ENCODE measurements at regions not wholly inside any gene's neighbourhood (a gene's known extent, or its start where the extent isn't known, plus 50 kb on each side); places are given as distances from the start of the nearest gene placed in this dataset.

DNA sequence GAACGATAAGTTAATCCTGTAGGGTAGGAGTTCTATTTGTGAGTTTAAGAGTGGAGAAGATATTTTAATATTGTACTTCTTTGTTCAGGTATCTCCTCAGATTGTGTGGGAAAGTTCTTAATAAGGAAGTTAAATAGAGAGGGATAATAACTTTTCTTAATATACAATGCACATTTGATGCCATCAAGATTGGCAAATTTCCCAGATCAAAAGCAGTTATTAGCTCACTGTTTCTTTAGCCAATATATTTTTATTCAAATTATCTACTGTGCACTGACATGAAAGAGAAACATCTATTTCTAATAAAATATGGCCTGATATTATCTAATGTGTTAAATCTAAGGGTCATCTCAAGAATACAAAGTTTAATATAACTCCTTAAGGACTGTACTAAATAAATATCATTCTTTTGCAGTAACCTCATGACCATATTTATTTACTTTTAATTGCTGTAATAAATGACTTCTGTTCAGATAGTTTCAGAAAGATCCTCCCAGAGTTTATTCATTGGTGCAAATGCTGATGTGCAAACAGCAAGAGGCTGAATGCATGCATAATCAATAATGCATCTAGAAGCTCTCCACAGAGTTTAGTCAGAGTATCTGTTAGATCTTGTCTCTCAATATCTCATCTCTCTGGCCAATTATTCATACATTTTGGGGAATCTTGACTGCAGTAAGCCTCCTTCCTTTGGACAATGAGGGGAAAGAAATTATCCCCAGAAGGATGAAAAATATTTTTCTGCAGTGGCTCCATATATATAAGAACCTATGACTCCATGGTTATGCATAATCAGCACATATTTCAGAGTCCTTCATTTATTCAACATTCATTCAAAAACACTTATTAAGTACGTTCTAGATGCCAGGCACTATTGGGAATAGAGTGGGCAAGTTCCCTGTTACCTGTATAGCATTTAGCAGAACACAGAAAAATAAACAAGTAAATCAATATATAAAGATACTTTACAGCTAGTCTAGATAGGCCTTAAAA lies 85.3 kb downstream of the SPATA31D1 start:
- 79 to 82% (median 81%) methylated on average over 2 of the region's 2 CpGs for WGBS, 3 donors
- Histone ChIP-seq H3K27me3 (ENCODE audit: insufficient read depth in 3 of 3, low read length in 2 of 3) (no peaks in the 10 kb centered on the region), H3K4me1 (no peaks in the 10 kb centered on the region), H3K36me3 (ENCODE audit: insufficient read depth in 1 of 2, low read depth in 1 of 2) (no peaks in the 10 kb centered on the region), H3K4me3 (no peak overlapping the region), H3K9me3 (no peaks in the 10 kb centered on the region), H3K27ac (no peak overlapping the region)
- DNase-seq (no peak), ATAC-seq (no peak)
- TF ChIP-seq, protein P1, sequence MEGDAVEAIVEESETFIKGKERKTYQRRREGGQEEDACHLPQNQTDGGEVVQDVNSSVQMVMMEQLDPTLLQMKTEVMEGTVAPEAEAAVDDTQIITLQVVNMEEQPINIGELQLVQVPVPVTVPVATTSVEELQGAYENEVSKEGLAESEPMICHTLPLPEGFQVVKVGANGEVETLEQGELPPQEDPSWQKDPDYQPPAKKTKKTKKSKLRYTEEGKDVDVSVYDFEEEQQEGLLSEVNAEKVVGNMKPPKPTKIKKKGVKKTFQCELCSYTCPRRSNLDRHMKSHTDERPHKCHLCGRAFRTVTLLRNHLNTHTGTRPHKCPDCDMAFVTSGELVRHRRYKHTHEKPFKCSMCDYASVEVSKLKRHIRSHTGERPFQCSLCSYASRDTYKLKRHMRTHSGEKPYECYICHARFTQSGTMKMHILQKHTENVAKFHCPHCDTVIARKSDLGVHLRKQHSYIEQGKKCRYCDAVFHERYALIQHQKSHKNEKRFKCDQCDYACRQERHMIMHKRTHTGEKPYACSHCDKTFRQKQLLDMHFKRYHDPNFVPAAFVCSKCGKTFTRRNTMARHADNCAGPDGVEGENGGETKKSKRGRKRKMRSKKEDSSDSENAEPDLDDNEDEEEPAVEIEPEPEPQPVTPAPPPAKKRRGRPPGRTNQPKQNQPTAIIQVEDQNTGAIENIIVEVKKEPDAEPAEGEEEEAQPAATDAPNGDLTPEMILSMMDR (IDR thresholded peaks at IDR 0.05), result no peak
- intact Hi-C loops (cut with DNase I), result no loop called here

DNA sequence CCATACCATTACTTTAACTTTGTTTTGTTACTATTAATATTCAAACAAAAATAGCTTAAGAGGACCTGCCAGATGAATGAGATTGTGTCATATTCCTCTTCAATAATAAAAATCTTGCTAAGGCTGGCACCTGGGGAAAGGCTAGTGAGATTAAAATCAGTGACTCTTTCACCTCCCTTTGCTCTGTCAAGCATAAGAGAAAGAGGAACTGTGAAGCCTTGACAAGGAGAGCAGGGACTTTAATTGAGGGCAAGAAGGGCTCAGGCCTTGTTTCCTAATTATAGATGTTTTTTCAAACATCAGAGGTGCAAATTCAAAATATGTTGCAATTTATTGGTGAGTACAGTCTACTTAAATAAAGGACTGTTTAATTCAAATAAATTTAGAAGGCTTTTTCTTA lies 91.7 kb downstream of the SPATA31D1 start:
- Histone ChIP-seq H3K36me3 (ENCODE audit: insufficient read depth in 1 of 2, low read depth in 1 of 2) (no peaks in the 10 kb centered on the region), H3K27me3 (ENCODE audit: insufficient read depth in 3 of 3, low read length in 2 of 3) (peaks cover 0 to 3% (median 0%) of the 10 kb centered on the region in 3 donors), H3K9me3 (no peaks in the 10 kb centered on the region), H3K27ac (no peak overlapping the region), H3K4me3 (no peak overlapping the region), H3K4me1 (no peaks in the 10 kb centered on the region)
- intact Hi-C loops (cut with DNase I), result no loop called here
- ATAC-seq (no peak), DNase-seq (no peak)
- TF ChIP-seq, protein P1 (IDR thresholded peaks at IDR 0.05), result no peak

DNA sequence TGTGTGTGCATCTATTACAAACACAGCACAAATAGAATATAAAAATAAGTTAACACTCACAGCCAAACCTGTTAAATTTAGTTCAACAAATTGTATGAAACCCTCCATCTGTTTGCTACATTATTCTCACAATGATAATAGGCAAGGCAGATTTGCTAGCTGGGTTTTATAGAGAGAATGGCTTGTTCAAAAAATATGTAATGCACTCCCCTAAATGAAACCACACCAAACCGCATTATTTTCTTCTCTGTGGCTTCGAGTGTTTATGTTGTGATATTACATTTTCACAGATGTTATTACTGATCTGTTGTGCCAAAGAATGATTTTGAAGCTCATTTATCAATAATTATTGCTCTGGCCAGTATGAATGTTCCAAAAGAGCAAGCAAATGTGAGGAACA lies 92.9 kb downstream of the SPATA31D1 start:
- no peak for ATAC-seq

DNA sequence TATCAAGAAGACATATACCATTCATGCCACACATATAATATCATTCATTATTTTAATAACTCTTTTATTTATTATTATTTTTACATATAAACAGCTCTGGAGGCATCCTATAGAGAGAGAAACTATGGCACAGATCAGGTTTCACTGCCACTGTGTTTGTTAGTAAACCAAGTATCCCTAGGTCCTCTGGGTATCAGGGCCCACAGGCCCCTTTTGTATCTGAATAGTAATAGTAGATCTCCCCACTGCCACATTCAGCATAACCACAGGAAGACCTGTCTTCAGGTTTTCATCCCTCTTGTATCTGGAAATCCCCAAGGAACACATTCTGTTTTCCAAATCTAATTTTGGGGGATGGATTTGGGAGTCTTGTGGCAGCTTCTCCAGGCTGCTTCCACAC lies 94.0 kb downstream of the SPATA31D1 start:
- no peaks in the 10 kb centered on the region for H3K36me3 ChIP-seq (ENCODE audit: insufficient read depth in 1 of 2, low read depth in 1 of 2)
- H3K27me3 ChIP-seq (ENCODE audit: insufficient read depth in 3 of 3, low read length in 2 of 3), result peaks cover 0 to 3% (median 0%) of the 10 kb centered on the region in 3 donors
- H3K4me3 ChIP-seq, result no peak overlapping the region
- no peak for DNase-seq
- intact Hi-C loops (cut with DNase I), result no loop called here
- TF ChIP-seq, protein P1 (IDR thresholded peaks at IDR 0.05), result no peak
- H3K27ac ChIP-seq, result no peak overlapping the region
- H3K4me1 ChIP-seq, result no peaks in the 10 kb centered on the region
- H3K9me3 ChIP-seq, result no peaks in the 10 kb centered on the region
- ATAC-seq, result no peak

More for the DNA sequence above, 92.9 kb downstream of the SPATA31D1 start:
- intact Hi-C loops (cut with DNase I), result no loop called here
- Histone ChIP-seq H3K9me3 (no peaks in the 10 kb centered on the region), H3K4me3 (no peak overlapping the region), H3K4me1 (no peaks in the 10 kb centered on the region), H3K27ac (no peak overlapping the region), H3K36me3 (ENCODE audit: insufficient read depth in 1 of 2, low read depth in 1 of 2) (no peaks in the 10 kb centered on the region), H3K27me3 (ENCODE audit: insufficient read depth in 3 of 3, low read length in 2 of 3) (peaks cover 0 to 3% (median 0%) of the 10 kb centered on the region in 3 donors)
- WGBS, 3 donors, result 80 to 86% (median 82%) methylated on average over 2 of the region's 2 CpGs
- TF ChIP-seq, protein P1 (IDR thresholded peaks at IDR 0.05), result no peak
- no peak for DNase-seq

Measured in psoas muscle (tissue), 7 donors.